GM12878 (cell line): ENCODE measurements at regions not wholly inside any gene's neighbourhood (a gene's known extent, or its start where the extent isn't known, plus 50 kb on each side); places are given as distances from the start of the nearest gene placed in this dataset.

Source experiments
- ATAC-seq: fragments of 200-7000 bp; cut with Tn5 transposase; 3 replicates; pipeline ENCODE4 v1.9.1; 2020; ENCODE audit warnings: mild to moderate bottlenecking, moderate library complexity
- BruUV-seq: library from RNA; stranded (reverse); fragments of 400-500 nt; replicated peaks from 2 replicates; lab custom pipeline; 2021; lab: Mats Ljungman, UMichigan
- CTCF ChIA-PET: fragments of 300-600 bp; sonication (Branson Sonifier 250); formaldehyde crosslinking; extraction: SDS; loops from one replicate; lab custom pipeline; 2021; ENCODE audit warnings: inconsistent platforms; lab: Yijun Ruan, JAX
- POLR2A ChIA-PET: fragments of 350-600 bp; formaldehyde crosslinking; extraction: SDS; loops from one replicate; lab custom pipeline; 2021; ENCODE audit warnings: inconsistent platforms; lab: Charles Lee
- RAD21 ChIA-PET: fragments of 300-600 bp; sonication (Branson Sonifier 250); formaldehyde crosslinking; loops from one replicate; lab custom pipeline; 2023; ENCODE audit warnings: antibody characterized with exemption; ENCODE audit not compliant: unreplicated experiment; lab: Charles Lee
- SMC1A ChIA-PET: fragments of 300-600 bp; sonication (Branson Sonifier 250); formaldehyde crosslinking; loops from one replicate; lab custom pipeline; 2023; ENCODE audit not compliant: unreplicated experiment, uncharacterized antibody; lab: Charles Lee
- DNase-seq: peaks from one replicate; pipeline ENCODE4 v3.0.0-alpha.2; 2011; ENCODE audit warnings: low read depth, low spot score
- FAIRE-seq: peaks from 3 replicates; lab custom pipeline; 2011; peaks lifted over from hg19 to GRCh38; lab: Jason Lieb, UNC
- H2AFZ ChIP-seq: 2 replicates; pipeline ENCODE4 v1.6.0; 2011; ENCODE audit warnings: low read depth, low read length, control low read depth; ENCODE audit not compliant: control insufficient read depth
- H3K27ac ChIP-seq: 2 replicates; pipeline ENCODE4 v1.5.1; 2011; ENCODE audit warnings: control low read depth; ENCODE audit not compliant: control insufficient read depth, insufficient read depth
- H3K27me3 ChIP-seq, 2 experiments: replicated peaks in 1 of 2; 2 replicates each; pipeline versions ENCODE4 v1.6.0 to v1.6.1; 2011; ENCODE audit warnings: low read length in 1 of 2; ENCODE audit not compliant: control insufficient read depth in 2 of 2, insufficient read depth in 2 of 2
- H3K36me3 ChIP-seq, 2 experiments: 2 replicates each; pipeline ENCODE4 v1.5.1; 2011; ENCODE audit warnings: low read length in 1 of 2; ENCODE audit not compliant: control insufficient read depth in 2 of 2, insufficient read depth in 2 of 2
- H3K4me1 ChIP-seq: 2 replicates; pipeline ENCODE4 v1.6.1; 2011; ENCODE audit warnings: mild to moderate bottlenecking, low read length, moderate library complexity, mixed read lengths; ENCODE audit not compliant: control insufficient read depth, insufficient read depth
- H3K4me2 ChIP-seq: 2 replicates; pipeline ENCODE4 v1.6.0; 2011; ENCODE audit warnings: control low read depth; ENCODE audit not compliant: control insufficient read depth, insufficient read depth
- H3K4me3 ChIP-seq: fragments of 200-600 bp; sonication (generic); 2 replicates; pipeline ENCODE4 v1.5.1; 2016
- H3K79me2 ChIP-seq: 2 replicates; pipeline ENCODE4 v1.6.0; 2011; ENCODE audit warnings: low read length; ENCODE audit not compliant: control insufficient read depth, insufficient read depth
- H3K9ac ChIP-seq: 2 replicates; pipeline ENCODE4 v1.8.0; 2011; ENCODE audit warnings: low read length, control low read depth, mixed read lengths; ENCODE audit not compliant: control insufficient read depth, insufficient read depth
- H3K9me3 ChIP-seq: replicated peaks from 3 replicates; pipeline ENCODE4 v1.5.1; 2011; ENCODE audit warnings: mild to moderate bottlenecking, low read length; ENCODE audit not compliant: control insufficient read depth, insufficient read depth
- H4K20me1 ChIP-seq: 2 replicates; pipeline ENCODE4 v1.6.0; 2011; ENCODE audit not compliant: control insufficient read depth, insufficient read depth
- CHD2 ChIP-seq: IDR thresholded peaks from 2 replicates; pipeline ENCODE4 v1.6.1; 2011; ENCODE audit warnings: low read depth, low read length, improper control_type of control experiment, borderline replicate concordance
- CREM ChIP-seq: IDR thresholded peaks from 2 replicates; pipeline ENCODE4 v1.6.1; 2014; ENCODE audit warnings: antibody characterized with exemption, low read depth
- KAT2A ChIP-seq: conservative IDR thresholded peaks from 2 replicates; pipeline ENCODE4 v1.6.1; 2011; ENCODE audit warnings: low read depth, low read length; ENCODE audit not compliant: control insufficient read depth
- MYB ChIP-seq: fragments of 150-350 bp; IDR thresholded peaks from 2 replicates; pipeline ENCODE4 v1.6.1; 2014; ENCODE audit warnings: mild to moderate bottlenecking, low read depth, low read length, borderline replicate concordance
- NR2C1 ChIP-seq: fragments of 450-650 bp; IDR thresholded peaks from 2 replicates; pipeline ENCODE4 v1.6.1; 2017; ENCODE audit warnings: antibody characterized with exemption, mild to moderate bottlenecking, moderate library complexity
- POLR2AphosphoS2 ChIP-seq: IDR thresholded peaks from 2 replicates; pipeline ENCODE4 v1.6.1; 2011; ENCODE audit warnings: low read depth, mild to moderate bottlenecking, low read length, improper control_type of control experiment, moderate library complexity
- RAD21 ChIP-seq: IDR thresholded peaks from 2 replicates; pipeline ENCODE4 v1.6.1; 2011; ENCODE audit warnings: mild to moderate bottlenecking, low read depth, low read length, moderate library complexity; ENCODE audit not compliant: insufficient read depth
- TCF3 ChIP-seq: IDR thresholded peaks from 2 replicates; pipeline ENCODE4 v1.6.1; 2012; ENCODE audit warnings: low read depth, mild to moderate bottlenecking, low read length, borderline replicate concordance; ENCODE audit not compliant: insufficient read depth
- YY1 ChIP-seq: IDR thresholded peaks from 2 replicates; pipeline ENCODE4 v1.6.1; 2011; ENCODE audit warnings: low read depth, mild to moderate bottlenecking, low read length
- ZBTB40 ChIP-seq: fragments of 450-650 bp; IDR thresholded peaks from 2 replicates; pipeline ENCODE4 v1.6.1; 2016; ENCODE audit warnings: mild to moderate bottlenecking, moderate library complexity, borderline replicate concordance
- ZNF274 ChIP-seq: IDR thresholded peaks from one replicate; pipeline ENCODE4 v1.8.0; 2011; ENCODE audit not compliant: insufficient read length, insufficient read depth
- WGBS: methylation state at CpG from one replicate; pipeline ENCODE4 v1.1.6; 2016; ENCODE audit warnings: low lambda C conversion rate; ENCODE audit not compliant: insufficient replicate concordance, insufficient coverage; ENCODE audit errors: missing lambda C conversion rate; 5-methylcytosine and 5-hydroxymethylcytosine counted together
- in situ Hi-C: fragments of 300-500 bp; cut with MboI; formaldehyde crosslinking; loops from 9 replicates; pipeline ENCODE4 v1.14.3; 2018; ENCODE audit warnings: mixed read lengths
- intact Hi-C: fragments of 100-400 bp; cut with micrococcal nuclease; formaldehyde crosslinking; loops from one replicate; pipeline ENCODE4 v1.14.2; 2022; ENCODE audit not compliant: unreplicated experiment

GRCh38 chr3:194078045-194078821, 57.7 kb upstream of the HES1 start (continued):
- TF ChIP-seq KAT2A (no peak), TCF3 (no peak), POLR2AphosphoS2 (no peak), CREM (no peak), ZBTB40 (no peak), CHD2 (no peak), NR2C1 (no peak)

- no TSS peak for BruUV-seq
- intact Hi-C loops = no loop called here
- no peak overlapping the region for H3K27ac ChIP-seq
Observed at GRCh38 chr3:194079702-194080172, 56.2 kb upstream of the HES1 start.

More at GRCh38 chr3:194079702-194080172, 56.2 kb upstream of the HES1 start:
- ChIA-PET POLR2A (no interaction called here), CTCF (no interaction called here), SMC1A (no interaction called here), RAD21 (no interaction called here)
- H3K27me3 ChIP-seq = peaks cover 0 to 5% of the 10 kb centered on the region in 2 experiments; a peak in 3 of 4 replicates
- TF ChIP-seq YY1 (no peak), MYB (no peak), RAD21 (no peak), ZNF274 (no peak)
- no peak overlapping the region for H2AFZ ChIP-seq
- no peaks in the 10 kb centered on the region for H3K36me3 ChIP-seq
- 73% methylated on average over 14 of the region's 14 CpGs for WGBS
- no peak for FAIRE-seq
- H3K4me3 ChIP-seq = no peak overlapping the region
- H4K20me1 ChIP-seq = no peaks in the 10 kb centered on the region; the same call in 1 of the 2 replicates
- no peak overlapping the region for H3K4me2 ChIP-seq
- no peaks in the 10 kb centered on the region for H3K79me2 ChIP-seq
- DNase-seq = no peak
- no peaks in the 10 kb centered on the region for H3K4me1 ChIP-seq
- no peak overlapping the region for H3K9ac ChIP-seq
- no peak for ATAC-seq
- H3K9me3 ChIP-seq = no peaks in the 10 kb centered on the region
- in situ Hi-C loops = no loop called here
